DND-41 (cell line): ENCODE measurements at regions not wholly inside any gene's neighbourhood (a gene's known extent, or its start where the extent isn't known, plus 50 kb on each side); places are given as distances from the start of the nearest gene placed in this dataset.

ENCODE experiments used
- ATAC-seq: fragments of 200-7000 bp; cut with Tn5 transposase; 3 replicates; pipeline ENCODE4 v1.9.1; 2021; ENCODE audit warnings: low read depth; ENCODE audit not compliant: insufficient read depth
- DNase-seq: peaks from one replicate; pipeline ENCODE4 v3.0.0-alpha.2; 2020
- H2AFZ ChIP-seq: 2 replicates; pipeline ENCODE4 v1.6.0; 2012; ENCODE audit warnings: low read depth, low read length
- H3K27ac ChIP-seq: 2 replicates; pipeline ENCODE4 v1.5.1; 2012; ENCODE audit warnings: low read length, inconsistent platforms
- H3K27me3 ChIP-seq: fragments of 200-600 bp; sonication (generic); 2 replicates; pipeline ENCODE4 v1.6.0; 2012; ENCODE audit warnings: low read length, mild to moderate bottlenecking, inconsistent platforms; ENCODE audit not compliant: insufficient read depth, poor library complexity
- H3K36me3 ChIP-seq: 2 replicates; pipeline ENCODE4 v1.5.1; 2012; ENCODE audit warnings: low read length, inconsistent platforms; ENCODE audit not compliant: insufficient read depth
- H3K4me1 ChIP-seq: 2 replicates; pipeline ENCODE4 v1.5.1; 2012; ENCODE audit warnings: mild to moderate bottlenecking, low read length; ENCODE audit not compliant: insufficient read depth
- H3K4me2 ChIP-seq: 2 replicates; pipeline ENCODE4 v1.6.0; 2012; ENCODE audit warnings: mild to moderate bottlenecking, moderate library complexity, low read length, inconsistent platforms; ENCODE audit not compliant: insufficient read depth
- H3K4me3 ChIP-seq, 2 experiments: fragments of 200-600 bp in 1 of 2; shearing (Covaris generic) in 1 of 2; 2 replicates each; pipeline ENCODE4 v1.5.1; 2012 to 2016; ENCODE audit warnings: inconsistent platforms in 2 of 2, low read length in 2 of 2, mild to moderate bottlenecking in 2 of 2, low read depth in 1 of 2, moderate library complexity in 1 of 2
- H3K79me2 ChIP-seq: 2 replicates; pipeline ENCODE4 v1.6.0; 2012; ENCODE audit warnings: low read length, inconsistent platforms; ENCODE audit not compliant: insufficient read depth
- H3K9ac ChIP-seq: 2 replicates; pipeline ENCODE4 v1.6.0; 2012; ENCODE audit warnings: low read depth, mild to moderate bottlenecking, inconsistent platforms, low read length, moderate library complexity
- H3K9me3 ChIP-seq: 2 replicates; pipeline ENCODE4 v1.5.1; 2012; ENCODE audit warnings: low read length, moderate library complexity, mild to moderate bottlenecking, inconsistent platforms; ENCODE audit not compliant: insufficient read depth, severe bottlenecking
- H4K20me1 ChIP-seq: 2 replicates; pipeline ENCODE4 v1.6.0; 2012; ENCODE audit warnings: low read length; ENCODE audit not compliant: insufficient read depth
- EZH2 ChIP-seq: IDR thresholded peaks from 3 replicates; pipeline ENCODE4 v1.6.1; 2012; ENCODE audit warnings: borderline replicate concordance, low read depth, mild to moderate bottlenecking, moderate library complexity, low read length, inconsistent platforms; ENCODE audit not compliant: severe bottlenecking
- TF ChIP-seq, protein P1 (sequence below): IDR thresholded peaks from 2 replicates; pipeline ENCODE4 v1.5.1; 2012; ENCODE audit warnings: borderline replicate concordance, low read length, moderate library complexity, mild to moderate bottlenecking; ENCODE audit not compliant: poor library complexity, severe bottlenecking; ENCODE audit errors: extremely low read depth

DNA sequence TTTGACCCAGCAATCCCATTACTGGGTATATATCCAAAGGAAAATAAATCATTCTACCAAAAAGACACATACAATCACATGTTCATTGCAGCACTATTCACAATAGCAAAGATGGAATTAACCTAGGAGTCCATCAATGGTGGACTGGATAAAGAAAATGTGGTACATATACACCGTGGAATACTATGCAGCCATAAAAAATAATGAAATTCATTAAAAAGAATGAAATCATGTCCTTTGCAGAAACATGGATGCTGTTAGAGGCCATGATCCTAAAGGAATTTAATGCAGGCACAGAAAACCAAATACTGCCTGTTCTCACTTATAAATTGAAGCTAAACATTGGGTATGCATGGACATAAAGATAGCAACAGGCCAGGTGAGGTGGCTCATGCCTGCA, 61.9 kb upstream of the BMP6 start:
- Histone ChIP-seq H3K9ac (no peak overlapping the region), H3K79me2 (no peaks in the 10 kb centered on the region), H4K20me1 (no peaks in the 10 kb centered on the region), H3K36me3 (no peaks in the 10 kb centered on the region), H3K4me3 (no peak overlapping the region), H3K4me2 (no peak overlapping the region), H3K4me1 (no peaks in the 10 kb centered on the region), H3K27ac (no peak overlapping the region), H3K27me3 (peaks cover 3% of the 10 kb centered on the region), H2AFZ (no peak overlapping the region), H3K9me3 (no peaks in the 10 kb centered on the region)
- no peak for DNase-seq
- ATAC-seq, result no peak
- TF ChIP-seq, protein P1, sequence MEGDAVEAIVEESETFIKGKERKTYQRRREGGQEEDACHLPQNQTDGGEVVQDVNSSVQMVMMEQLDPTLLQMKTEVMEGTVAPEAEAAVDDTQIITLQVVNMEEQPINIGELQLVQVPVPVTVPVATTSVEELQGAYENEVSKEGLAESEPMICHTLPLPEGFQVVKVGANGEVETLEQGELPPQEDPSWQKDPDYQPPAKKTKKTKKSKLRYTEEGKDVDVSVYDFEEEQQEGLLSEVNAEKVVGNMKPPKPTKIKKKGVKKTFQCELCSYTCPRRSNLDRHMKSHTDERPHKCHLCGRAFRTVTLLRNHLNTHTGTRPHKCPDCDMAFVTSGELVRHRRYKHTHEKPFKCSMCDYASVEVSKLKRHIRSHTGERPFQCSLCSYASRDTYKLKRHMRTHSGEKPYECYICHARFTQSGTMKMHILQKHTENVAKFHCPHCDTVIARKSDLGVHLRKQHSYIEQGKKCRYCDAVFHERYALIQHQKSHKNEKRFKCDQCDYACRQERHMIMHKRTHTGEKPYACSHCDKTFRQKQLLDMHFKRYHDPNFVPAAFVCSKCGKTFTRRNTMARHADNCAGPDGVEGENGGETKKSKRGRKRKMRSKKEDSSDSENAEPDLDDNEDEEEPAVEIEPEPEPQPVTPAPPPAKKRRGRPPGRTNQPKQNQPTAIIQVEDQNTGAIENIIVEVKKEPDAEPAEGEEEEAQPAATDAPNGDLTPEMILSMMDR, result no peak
- TF ChIP-seq EZH2, result no peak

DNA sequence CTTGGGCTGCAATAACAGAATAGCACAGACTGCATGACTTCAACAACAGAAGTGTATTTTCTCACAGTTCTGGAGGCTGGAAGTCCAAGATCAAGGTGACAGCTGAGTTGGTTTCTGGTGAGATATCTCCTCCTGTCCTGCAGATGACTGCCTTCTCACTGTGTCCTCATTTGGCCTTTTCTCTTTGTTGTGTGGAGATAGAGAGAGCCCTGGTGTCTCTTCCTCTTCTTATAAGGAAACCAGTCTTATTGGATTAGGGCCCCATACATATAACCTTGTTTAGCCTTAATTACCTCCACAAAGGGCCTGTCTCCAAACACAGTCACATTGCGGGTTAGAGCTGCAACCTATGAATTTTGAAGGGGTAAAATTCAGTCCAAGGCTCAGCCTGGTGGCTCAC, 57.0 kb upstream of the BMP6 start:
- TF ChIP-seq, protein P1, result no peak
- TF ChIP-seq EZH2, result no peak
- Histone ChIP-seq H3K27me3 (peaks cover 6% of the 10 kb centered on the region), H3K79me2 (no peaks in the 10 kb centered on the region), H3K9me3 (no peaks in the 10 kb centered on the region), H3K36me3 (no peaks in the 10 kb centered on the region), H3K9ac (no peak overlapping the region), H3K4me2 (no peak overlapping the region), H3K4me3 (no peak overlapping the region), H3K27ac (no peak overlapping the region), H2AFZ (no peak overlapping the region), H4K20me1 (no peaks in the 10 kb centered on the region), H3K4me1 (no peaks in the 10 kb centered on the region)
- ATAC-seq, result no peak
- no peak for DNase-seq

DNA sequence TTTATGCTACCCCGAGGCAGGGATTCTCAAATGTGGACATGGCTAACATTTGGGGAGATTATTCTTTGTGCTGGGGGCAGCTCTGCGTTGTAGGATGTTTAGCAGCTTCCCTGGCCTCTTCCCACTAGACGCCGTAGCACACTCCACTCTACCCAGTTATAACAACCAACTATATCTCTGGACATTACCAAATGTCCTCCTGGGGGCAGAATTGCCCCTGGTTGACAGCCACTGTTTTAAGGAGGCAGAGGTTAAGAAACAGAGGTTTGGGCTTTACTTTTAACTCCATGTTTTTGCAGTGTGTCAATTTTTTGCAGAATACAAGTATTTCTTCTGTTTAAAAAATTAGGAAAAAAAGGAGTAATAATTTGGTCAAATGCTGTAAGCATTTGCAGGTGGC, 56.2 kb upstream of the BMP6 start:
- Histone ChIP-seq H3K79me2 (no peaks in the 10 kb centered on the region), H2AFZ (no peak overlapping the region), H3K4me3 (no peak overlapping the region), H3K4me1 (no peaks in the 10 kb centered on the region), H3K4me2 (no peak overlapping the region), H3K9me3 (no peaks in the 10 kb centered on the region), H3K36me3 (no peaks in the 10 kb centered on the region), H3K27me3 (peaks cover 6% of the 10 kb centered on the region), H3K9ac (no peak overlapping the region), H3K27ac (no peak overlapping the region), H4K20me1 (no peaks in the 10 kb centered on the region)
- ATAC-seq (no peak), DNase-seq (no peak)
- TF ChIP-seq, protein P1, result no peak
- no peak for TF ChIP-seq EZH2

DNA sequence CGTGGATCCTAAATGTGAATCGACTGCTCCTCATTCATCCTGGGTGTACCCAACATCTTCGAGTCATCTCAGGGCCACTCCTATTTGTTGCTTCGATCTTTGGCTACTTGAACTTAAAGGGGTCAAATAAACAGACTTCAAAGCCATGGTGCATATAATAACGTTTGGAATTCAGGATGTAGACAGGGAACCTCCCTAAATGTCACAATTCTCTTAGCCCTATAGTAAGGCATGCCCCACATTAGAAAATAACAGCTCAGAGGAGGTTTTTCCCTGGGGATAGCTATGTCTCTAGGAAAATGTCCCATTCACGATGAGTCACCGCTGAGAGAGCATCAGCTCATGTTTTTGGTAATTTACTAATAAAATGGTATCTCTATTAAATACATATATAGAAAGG, 54.8 kb upstream of the BMP6 start:
- ATAC-seq, result no peak
- DNase-seq, result no peak
- H3K36me3 ChIP-seq, result no peaks in the 10 kb centered on the region
- H2AFZ ChIP-seq, result no peak overlapping the region
- H3K9me3 ChIP-seq, result no peaks in the 10 kb centered on the region
- no peak overlapping the region for H3K4me2 ChIP-seq
- H3K27me3 ChIP-seq, result peaks cover 6% of the 10 kb centered on the region
- no peak overlapping the region for H3K9ac ChIP-seq
- H4K20me1 ChIP-seq, result no peaks in the 10 kb centered on the region
- H3K4me1 ChIP-seq, result no peaks in the 10 kb centered on the region
- TF ChIP-seq, protein P1, result no peak
- TF ChIP-seq EZH2, result no peak
- no peaks in the 10 kb centered on the region for H3K79me2 ChIP-seq
- H3K4me3 ChIP-seq, result no peak overlapping the region
- H3K27ac ChIP-seq, result no peak overlapping the region
